NCI-H2227 (cell line): ENCODE measurements at regions not wholly inside any gene's neighbourhood (a gene's known extent, or its start where the extent isn't known, plus 50 kb on each side); places are given as distances from the start of the nearest gene placed in this dataset.

Experiments used
- DNase-seq: peaks from one replicate; lab custom pipeline; 2025; ENCODE audit not compliant: unreplicated experiment; lab: John Stamatoyannopoulos, UW

GRCh38 chr22:49551897-49552614 lies 275.6 kb downstream of the BRD1 start:
- no peak for DNase-seq

- DNase-seq, result no peak
These were observed 276.2 kb downstream of the BRD1 start for GRCh38 chr22:49551446-49551845.

- DNase-seq, result no peak
These were observed 276.8 kb downstream of the BRD1 start for GRCh38 chr22:49550766-49551362.

- no peak for DNase-seq
These were observed 277.6 kb downstream of the BRD1 start for GRCh38 chr22:49550141-49550430.

GRCh38 chr22:49549256-49550140 lies 278.2 kb downstream of the BRD1 start:
- DNase-seq, result no peak

- DNase-seq, result no peak
These were observed 279.1 kb downstream of the BRD1 start for GRCh38 chr22:49548356-49549202.

- no peak for DNase-seq
These were observed 279.9 kb downstream of the BRD1 start for GRCh38 chr22:49547751-49548239.

- no peak for DNase-seq
These were observed 280.7 kb downstream of the BRD1 start for GRCh38 chr22:49546811-49547585.

- DNase-seq, result no peak
These were observed 282.1 kb downstream of the BRD1 start for GRCh38 chr22:49545606-49546005.

- DNase-seq, result no peak
These were observed 283.4 kb downstream of the BRD1 start for GRCh38 chr22:49544286-49544685.

GRCh38 chr22:49543876-49544275 lies 283.8 kb downstream of the BRD1 start:
- DNase-seq, result no peak

GRCh38 chr22:49541693-49542230 lies 285.9 kb downstream of the BRD1 start:
- no peak for DNase-seq

- DNase-seq, result no peak
These were observed 286.6 kb downstream of the BRD1 start for GRCh38 chr22:49540913-49541692.

GRCh38 chr22:49540084-49540912 lies 287.4 kb downstream of the BRD1 start:
- DNase-seq, result no peak

GRCh38 chr22:49538006-49538405 lies 289.7 kb downstream of the BRD1 start:
- DNase-seq, result no peak

GRCh38 chr22:49536571-49537131 lies 291.0 kb downstream of the BRD1 start:
- no peak for DNase-seq

GRCh38 chr22:49535527-49536125 lies 292.0 kb downstream of the BRD1 start:
- DNase-seq, result no peak

- DNase-seq, result no peak
These were observed 292.5 kb downstream of the BRD1 start for GRCh38 chr22:49535126-49535525.
